ENCODE measurements at regions not wholly inside any gene's neighbourhood (a gene's known extent, or its start where the extent isn't known, plus 50 kb on each side); places are given as distances from the start of the nearest gene placed in this dataset.
"Not testable (repeated sequence)": the region's sequence is repeated elsewhere in the genome, so short reads cannot be mapped to it uniquely, and the experiment has no call there.

DNA sequence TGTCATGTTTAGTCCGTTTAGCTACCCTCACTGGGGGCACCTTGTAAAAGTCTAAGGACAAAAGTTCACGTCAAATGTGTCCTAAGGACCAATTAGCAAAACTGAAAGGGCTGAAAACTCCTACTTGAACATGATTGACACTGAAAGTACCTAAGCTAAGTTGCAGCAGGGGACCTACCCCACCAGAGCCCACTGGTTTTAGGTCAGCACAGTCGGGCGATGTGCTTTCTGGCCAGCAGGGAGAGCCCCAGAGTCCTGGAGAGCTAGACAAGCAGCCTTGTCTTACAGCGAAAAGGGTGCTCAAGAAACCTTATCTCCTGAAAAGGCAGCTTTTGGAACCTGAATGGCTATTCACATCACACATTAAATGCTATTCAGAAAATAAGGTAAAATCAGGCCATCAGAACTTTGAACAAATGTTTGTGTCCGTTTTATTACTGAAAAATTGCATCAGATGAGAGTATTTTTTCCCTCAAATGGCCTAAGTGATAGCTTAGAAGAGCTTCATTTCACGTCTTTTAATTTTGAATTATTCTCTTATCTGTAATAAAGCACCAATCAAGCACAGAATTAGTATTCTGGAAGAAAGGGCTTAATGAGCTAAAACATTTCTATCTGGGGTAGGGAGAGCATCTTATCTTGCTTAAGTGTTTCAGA is 52.2 kb upstream of the MKI67 start:
- DNase-seq (ENCODE audit: low spot score): peak; percentile 25

DNA sequence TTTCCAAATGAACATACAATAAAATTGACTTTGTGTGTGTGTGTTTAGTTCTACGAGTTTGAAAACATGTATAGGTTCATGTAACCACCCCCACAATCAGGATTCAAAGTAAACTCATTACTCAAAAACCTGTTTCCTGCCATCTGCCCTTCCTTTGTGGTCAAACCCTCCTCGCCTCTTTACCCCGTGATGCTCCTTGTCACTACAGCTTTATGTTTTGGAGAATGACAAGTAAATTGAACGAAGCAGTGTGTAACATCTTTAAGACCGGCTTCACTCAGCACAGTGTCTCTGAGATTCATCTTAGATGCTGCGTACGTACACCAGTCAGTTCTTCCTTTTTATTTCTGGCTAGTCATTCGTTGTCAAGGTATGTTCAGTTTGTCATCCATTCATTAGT is 54.6 kb upstream of the MKI67 start:
- DNase-seq (ENCODE audit: low spot score): no peak

DNA sequence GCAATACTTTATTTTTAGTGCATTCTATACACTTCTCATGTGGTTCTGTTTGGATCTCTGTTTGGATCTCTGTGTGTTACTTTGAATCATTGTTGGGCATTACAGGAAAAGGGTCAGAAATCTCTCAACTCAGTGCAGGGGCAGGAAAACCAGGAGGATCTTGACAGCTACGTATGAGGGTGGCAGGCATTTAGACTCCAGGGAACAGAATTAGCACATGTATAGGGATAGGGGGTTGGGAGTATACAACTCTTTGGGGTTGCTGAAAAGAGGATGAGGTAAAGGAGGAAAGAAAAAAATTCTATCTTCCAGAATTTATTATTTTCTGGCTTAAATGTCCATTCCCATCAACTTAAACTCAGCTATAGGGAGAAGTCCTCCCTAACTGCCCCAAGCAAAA is 59.4 kb upstream of the MKI67 start:
- DNase-seq (ENCODE audit: low spot score): no peak

GRCh38 chr10:128186959-128187787 is 61.0 kb upstream of the MKI67 start:
- DNase-seq (ENCODE audit: low spot score): no peak

GRCh38 chr10:128187788-128188185 is 61.6 kb upstream of the MKI67 start:
- DNase-seq (ENCODE audit: low spot score): no peak

- DNase-seq (ENCODE audit: low spot score): no peak
These were observed 63.0 kb upstream of the MKI67 start for GRCh38 chr10:128189176-128189575.

DNA sequence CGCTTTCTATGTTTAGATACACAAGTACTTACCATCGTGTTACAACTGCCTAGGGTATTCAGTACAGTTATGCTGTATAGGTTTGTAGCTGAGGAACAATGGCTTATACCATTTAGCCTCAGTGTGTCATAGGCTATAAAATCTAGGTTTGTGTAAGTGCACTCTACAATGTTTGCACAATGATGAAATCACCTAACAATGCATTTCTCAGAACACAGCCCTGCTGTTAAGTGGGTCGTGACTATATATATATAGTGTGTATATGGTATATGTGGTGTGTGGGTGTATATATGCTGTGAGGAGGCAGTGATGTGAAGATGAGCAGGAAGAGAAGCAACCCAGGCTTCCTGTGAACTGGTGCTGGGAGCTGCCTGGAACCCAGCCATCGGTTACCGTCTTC is 65.6 kb upstream of the MKI67 start:
- DNase-seq (ENCODE audit: low spot score): no peak

GRCh38 chr10:128201826-128202225 is 75.6 kb upstream of the MKI67 start:
- not testable (repeated sequence) for DNase-seq (ENCODE audit: low spot score)

DNA sequence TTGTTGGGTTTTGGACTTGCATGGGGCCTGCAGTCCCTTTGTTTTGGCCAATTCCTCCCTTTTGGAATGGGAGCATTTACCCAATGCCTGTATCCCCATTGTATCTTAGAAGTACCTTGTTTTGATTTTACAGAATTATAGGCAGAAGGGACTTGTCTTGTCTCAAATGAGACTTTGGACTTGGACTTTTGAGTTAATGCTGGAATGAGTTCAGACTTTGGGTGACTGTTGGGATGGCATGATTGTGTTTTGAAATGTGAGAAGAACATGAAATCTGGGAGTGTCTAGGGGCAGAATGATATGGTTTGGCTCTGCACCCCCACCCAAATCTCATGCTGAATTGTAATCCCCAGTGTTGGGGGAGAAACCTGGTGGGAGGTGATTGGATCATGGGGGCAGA is 76.8 kb upstream of the MKI67 start:
- DNase-seq (ENCODE audit: low spot score): no peak

- not testable (repeated sequence) for DNase-seq (ENCODE audit: low spot score)
These were observed 79.4 kb upstream of the MKI67 start for GRCh38 chr10:128205591-128205990.

DNA sequence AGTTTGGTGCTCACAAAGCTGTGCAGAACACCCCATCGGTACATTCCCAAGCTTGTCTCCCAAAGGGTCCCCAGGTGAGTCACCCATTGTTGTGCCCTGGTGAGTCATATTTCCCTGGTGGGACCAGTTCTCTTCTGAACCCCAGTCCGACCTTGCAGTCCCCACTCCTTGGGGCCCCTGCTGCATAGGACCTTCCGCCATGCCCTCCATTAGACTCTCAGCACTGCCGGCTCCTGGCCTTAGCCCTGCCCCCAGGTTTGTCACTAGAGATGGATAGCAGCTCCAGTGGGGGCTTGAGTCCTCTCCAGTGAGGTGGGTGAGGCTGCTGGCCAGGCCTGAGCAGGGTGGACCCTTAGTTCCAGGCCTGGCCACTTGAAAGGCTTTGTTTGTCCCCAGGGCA is 80.5 kb upstream of the MKI67 start:
- DNase-seq (ENCODE audit: low spot score): no peak

DNA sequence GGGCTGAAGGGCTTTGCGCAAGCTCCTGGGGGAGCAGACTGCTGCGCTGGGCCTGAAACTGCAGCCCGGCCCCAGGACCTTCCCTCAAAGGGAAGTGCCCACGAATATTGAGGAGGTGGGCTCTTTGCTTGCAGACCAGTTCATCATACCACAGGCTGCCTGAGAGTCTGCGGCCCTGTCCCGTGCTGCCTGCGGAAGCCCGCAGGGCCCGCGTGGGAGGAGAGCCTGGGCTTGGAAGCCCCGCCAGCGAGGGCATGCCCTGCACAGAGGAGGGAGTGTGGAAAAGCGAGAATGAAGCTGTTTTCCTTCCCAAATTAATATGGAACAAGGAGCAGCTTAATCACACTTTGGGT is 83.6 kb upstream of the MKI67 start:
- no peak for DNase-seq (ENCODE audit: low spot score)

DNA sequence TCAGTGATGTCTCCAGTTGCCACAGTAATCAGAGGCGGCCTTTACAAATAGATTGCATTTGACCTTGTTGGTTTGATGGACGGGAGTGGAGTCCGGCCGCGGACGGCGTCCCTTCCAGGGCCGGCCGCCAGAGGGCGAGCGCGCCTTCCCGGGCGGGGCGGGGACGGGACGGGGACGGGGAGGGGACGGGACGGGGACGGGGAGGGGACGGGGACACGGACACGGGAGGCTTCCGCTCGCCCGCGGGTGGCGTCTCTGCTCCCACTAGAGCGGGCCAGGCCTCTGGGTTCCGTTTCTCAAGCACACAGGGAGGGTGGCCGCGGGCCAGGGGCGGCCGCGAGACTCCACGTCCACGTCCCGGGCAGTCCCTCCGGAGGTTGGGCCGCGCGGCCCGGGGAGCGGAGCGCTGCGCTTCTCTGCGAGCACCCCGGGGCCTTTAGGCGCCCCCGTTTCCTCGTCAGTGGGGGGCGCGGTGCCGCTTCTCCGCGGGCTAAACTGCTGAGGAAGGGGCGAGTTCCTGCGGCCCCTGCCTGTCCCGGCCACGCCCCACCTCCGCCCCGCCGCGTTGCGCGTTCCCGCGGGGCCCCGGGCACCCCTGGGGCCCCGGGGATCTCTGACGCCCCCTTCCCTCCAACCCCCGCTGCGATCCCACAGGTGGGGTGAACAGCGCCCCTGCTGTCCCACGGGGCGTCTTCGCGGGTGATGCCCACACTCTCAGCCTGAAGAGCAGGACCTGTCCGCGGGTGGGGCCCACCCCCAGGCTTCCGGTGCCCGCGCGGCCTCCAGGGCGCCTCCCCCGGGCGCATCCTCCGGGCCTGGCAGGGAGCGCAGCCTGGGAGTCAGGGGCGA is 84.2 kb upstream of the MKI67 start:
- DNase-seq (ENCODE audit: low spot score): peak; percentile 61

DNA sequence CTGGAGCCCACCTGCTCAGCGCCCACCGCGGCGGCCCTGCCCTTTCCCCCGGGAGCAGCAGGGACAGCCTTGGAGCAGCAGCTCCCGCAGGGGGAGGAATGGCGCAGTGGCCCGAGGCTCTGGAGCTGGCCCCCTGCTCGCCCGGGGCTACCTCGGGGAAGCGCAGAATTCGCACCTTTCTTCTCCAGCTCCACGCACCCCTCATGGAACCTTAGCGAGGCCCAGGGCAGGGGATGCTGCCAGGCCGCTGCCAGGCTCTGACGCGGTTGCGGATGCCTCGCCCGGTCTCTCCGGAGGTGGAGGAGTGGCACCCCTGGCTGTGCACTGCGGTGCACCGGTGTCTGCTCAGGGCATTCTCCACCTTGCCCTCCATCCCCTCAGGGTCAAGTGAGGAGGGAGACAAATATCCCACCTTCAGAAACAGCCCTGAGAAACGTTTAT is 84.9 kb upstream of the MKI67 start:
- DNase-seq (ENCODE audit: low spot score): no peak

DNA sequence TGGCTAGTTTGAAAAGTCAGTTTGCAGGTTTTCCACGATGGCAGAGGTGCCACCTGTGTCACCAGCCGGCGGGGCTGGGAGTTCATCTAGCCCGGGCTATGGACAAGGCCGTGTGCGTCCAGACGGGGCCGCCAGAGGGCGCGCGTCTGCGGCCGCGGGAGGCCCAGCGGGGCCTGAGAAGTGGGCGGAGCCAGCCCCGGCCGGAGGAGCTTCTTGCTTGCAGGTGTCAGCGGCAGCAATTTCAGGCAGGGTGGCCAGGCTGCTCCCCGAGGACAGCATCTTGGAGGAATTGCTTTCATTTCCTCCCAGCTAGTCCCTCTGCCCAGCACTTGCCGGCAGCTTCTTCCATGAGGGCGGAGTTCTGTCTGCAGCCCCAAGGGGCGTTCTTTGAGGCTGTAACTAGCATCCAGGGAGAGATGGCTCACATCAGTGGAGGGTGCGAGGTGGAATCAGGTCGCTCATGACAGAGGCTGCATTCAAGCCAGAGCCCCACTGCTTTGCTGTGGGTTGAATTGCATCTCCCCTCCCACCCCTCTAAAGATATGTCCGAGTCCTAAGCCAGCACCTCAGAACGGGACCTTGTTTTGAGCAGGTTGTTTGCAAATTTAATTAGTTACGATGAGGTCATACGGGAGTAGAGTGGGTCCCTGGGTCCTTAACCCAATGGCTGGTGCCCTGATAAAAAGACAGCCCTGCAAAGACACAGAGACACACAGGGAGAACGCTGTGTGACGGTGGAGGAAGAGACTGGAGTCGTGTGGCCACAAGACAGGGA is 85.9 kb upstream of the MKI67 start:
- peak; percentile 85 for DNase-seq (ENCODE audit: low spot score)

GRCh38 chr10:128213156-128213555 is 86.9 kb upstream of the MKI67 start:
- no peak for DNase-seq (ENCODE audit: low spot score)

DNA sequence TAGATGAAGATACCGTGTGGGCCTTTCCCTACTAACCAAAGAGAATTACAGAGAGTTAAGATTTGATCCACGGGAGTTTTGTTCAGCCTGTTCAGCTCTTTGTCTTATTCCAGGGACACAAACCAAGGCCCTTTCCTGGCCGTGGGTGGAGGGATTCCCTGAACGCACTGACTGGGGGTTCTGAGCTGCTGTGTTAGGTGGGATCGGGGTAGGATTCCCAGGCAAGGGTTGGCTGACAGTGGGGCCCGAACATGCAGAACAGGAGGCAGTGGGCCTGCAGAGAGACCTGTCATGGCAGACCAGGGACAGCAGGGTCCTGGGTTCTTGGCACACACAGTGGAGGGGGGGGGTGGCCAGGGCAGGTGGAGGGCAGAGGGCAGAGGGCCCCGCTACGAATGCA is 89.5 kb upstream of the MKI67 start:
- DNase-seq (ENCODE audit: low spot score): no peak

DNA sequence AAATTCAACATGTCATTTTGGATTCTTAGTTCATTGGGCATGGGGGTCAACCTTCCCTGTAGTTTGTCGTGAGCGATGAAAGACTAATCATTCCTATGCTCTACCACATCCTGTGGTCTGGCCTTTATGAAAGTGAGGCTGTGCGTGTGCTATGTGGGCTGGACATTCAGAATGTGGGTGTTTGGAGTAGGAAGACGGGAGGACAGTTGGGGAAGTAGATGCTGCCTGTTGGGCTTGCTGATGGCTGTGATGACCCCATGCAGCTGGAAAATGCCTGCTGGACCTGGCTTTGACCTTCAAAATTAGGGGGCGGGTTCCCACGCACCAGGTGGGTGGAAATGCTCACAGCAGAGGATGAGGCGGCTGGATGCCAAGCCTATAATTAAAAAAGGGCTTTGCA is 90.9 kb upstream of the MKI67 start:
- DNase-seq (ENCODE audit: low spot score): no peak

DNA sequence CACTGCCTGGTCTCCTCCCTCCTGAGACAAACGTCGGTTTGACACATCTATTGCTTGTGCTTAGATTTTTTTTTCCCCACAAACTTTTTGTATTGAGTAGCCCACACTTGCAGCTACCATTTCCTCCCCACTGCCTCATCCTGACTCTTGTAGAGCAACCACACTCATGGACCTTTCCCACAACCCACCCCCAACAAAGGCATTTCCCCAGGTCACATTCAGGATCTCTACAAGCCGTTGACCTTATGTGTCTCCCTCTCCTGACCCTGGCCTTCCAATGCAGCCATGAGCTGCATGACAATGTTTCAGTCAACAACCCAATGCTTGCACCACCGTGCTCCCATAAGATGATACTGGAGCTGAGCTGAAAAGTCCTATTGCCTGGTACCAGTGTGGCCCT is 91.9 kb upstream of the MKI67 start:
- DNase-seq (ENCODE audit: low spot score): no peak

GRCh38 chr10:128219295-128219694 is 93.1 kb upstream of the MKI67 start:
- DNase-seq (ENCODE audit: low spot score): no peak

DNA sequence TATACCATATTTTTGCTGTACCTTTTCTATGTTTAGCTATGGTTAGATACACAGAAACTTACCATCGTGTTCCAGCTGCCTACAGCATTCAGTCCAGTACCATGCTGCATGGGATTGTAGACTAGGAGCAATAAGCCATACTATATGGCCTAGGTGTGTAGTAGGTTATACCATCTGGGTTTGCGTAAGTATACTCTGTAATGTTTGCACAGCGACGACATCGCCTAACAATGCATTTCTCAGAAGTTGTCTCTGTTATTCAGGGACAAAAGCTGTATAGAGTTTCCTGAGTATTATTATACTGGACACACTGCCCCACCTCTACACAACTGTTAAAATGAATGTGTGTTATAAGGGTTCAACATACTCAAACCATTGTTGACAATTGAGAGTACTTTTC is 93.8 kb upstream of the MKI67 start:
- no peak for DNase-seq (ENCODE audit: low spot score)

GRCh38 chr10:128221117-128221516 is 94.9 kb upstream of the MKI67 start:
- no peak for DNase-seq (ENCODE audit: low spot score)
